GM19452 (cell line): ENCODE measurements at regions not wholly inside any gene's neighbourhood (a gene's known extent, or its start where the extent isn't known, plus 50 kb on each side); places are given as distances from the start of the nearest gene placed in this dataset.

Experiments used
- ATAC-seq: cut with Tn5 transposase; IDR thresholded peaks from one replicate; pipeline ENCODE4 v1.9.1; 2021; ENCODE audit not compliant: unreplicated experiment

- no peak for ATAC-seq
Measured at GRCh38 chr13:89751432-89751930, 1596.0 kb upstream of the MIR17HG start.

GRCh38 chr13:89752394-89752793 is 1595.1 kb upstream of the MIR17HG start:
- no peak for ATAC-seq

DNA sequence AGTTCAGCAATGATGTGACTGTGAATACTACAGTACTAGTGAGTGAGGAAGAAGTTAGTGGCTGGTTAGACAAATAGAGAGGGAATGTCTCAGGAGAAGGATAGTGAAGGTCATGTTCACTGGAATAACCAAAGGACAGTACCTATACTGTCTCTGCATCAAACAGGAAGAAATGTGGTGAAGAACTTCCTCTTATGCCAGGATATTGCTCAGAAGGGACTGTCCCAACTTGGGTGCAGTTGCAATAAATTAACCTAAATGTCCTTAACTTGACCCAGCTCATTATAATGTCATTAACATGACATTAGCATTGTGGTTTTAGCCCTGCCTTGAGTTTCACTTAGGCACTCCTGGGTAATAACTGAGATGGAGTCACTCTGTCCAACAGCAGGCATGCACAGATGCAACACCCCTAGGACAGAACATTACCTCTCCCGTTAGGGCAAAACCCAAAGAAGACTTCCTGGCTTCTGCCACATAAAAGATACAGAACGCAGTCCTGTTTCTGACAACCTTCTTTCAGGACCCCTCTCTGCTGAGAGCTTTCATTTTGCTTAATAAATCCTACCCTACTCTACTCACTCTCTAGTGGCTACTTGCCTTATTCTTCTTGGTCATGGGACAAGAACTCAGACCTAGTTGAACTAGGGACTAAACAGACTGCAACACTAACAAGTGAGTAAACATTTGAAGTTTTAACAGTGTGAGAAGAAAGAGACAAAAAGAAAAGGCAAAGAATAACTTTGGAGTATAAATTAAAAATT is 1591.6 kb upstream of the MIR17HG start:
- ATAC-seq: no peak

- no peak for ATAC-seq
Measured at GRCh38 chr13:89763005-89763404, 1584.5 kb upstream of the MIR17HG start.

- no peak for ATAC-seq
Measured at GRCh38 chr13:89783221-89783755, 1564.2 kb upstream of the MIR17HG start.

GRCh38 chr13:89784161-89784809 is 1563.2 kb upstream of the MIR17HG start:
- no peak for ATAC-seq

- no peak for ATAC-seq
Measured at GRCh38 chr13:89786531-89786930, 1561.0 kb upstream of the MIR17HG start.

- ATAC-seq: no peak
Measured at GRCh38 chr13:89790696-89791095, 1556.8 kb upstream of the MIR17HG start.

- ATAC-seq: no peak
Measured at GRCh38 chr13:89791971-89792630, 1555.4 kb upstream of the MIR17HG start.

GRCh38 chr13:89796196-89796595 is 1551.3 kb upstream of the MIR17HG start:
- ATAC-seq: no peak

DNA sequence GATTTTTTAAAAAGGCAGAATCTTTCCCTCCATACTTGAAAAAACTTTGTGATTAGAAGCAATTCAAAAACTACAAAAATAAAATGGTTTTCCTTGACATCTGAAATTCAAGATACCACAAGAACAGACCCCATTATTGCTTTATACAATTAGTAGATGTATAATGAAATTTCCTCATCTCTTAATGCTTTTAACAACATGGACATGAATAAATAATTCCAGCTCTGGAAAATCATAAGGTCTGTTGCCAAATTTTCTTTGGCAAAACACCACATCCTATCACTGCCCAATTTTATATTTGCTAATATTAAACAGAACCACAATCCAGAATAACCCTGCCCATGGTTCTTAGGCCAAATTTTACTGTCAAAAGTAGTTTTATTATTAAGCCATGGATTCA is 1543.6 kb upstream of the MIR17HG start:
- ATAC-seq: no peak

DNA sequence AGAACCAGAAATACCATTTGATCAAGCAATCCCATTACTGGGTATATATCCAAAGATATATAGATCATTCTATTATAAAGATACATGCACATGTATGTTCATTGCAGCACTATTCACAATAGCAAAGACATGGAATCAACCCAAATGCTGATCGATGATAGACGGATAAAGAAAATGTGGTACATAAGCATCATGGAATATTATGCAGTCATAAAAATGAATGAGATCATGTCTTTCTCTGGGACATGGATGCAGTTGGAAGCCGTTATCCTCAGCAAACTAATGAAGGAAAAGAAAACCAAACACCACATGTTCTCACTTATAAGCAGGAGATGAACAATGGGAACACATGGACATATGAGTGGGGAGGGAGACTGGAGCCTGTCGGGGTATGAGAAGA is 1540.9 kb upstream of the MIR17HG start:
- ATAC-seq: no peak

DNA sequence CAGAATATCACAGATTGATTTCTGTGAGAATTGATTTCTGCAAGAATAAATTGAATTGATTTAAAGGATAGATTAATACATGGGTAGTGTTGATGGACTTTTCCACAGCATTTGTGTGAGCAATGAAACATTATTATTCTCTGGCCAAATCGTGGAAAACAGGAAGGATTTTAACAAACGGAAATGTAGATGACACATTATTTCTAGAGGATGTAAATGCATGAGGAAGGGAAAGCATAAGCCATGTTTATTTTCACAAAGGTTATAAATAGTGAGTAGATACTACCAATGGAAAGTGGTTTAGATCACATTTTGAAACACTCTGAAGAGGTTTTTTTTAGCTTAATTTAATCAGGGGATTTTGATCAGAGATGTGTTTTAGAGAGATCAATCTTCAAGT is 1534.6 kb upstream of the MIR17HG start:
- no peak for ATAC-seq

DNA sequence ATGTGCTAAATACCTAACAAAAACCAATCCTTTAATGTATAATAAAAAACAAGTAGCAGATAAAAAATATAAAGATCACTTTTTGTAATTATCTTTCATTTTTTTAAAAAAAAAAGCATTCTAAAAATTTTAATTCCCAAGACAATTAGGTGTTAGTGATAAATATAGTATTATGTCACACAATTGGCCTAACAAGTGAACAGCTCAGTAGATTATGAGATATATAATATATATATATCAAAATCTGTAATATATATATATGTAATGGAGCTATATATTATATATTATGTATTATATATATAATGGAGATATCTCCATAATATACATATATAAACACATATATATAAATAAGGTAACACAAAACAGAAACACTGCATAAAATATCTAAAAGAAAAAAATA is 1531.1 kb upstream of the MIR17HG start:
- ATAC-seq: no peak

DNA sequence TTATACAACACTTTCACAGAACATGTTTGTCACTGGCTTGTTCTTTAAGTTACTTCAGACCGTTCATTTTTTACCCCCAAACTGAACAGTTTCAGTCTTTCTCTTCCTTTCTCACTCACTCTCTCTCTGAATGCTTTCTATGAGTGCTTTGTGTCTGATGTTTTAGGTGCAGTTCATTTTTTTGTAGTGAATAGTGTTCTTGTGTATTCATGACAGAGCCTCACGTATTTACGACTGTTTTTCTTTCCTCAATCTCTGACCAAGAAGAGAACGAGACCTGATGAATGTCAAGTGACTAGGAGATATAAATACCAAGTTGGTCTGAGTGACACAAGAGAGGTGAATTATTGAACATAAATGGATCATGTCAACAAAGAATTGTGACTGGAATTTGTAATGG is 1525.0 kb upstream of the MIR17HG start:
- ATAC-seq: no peak

- ATAC-seq: no peak
Measured at GRCh38 chr13:89827552-89827951, 1519.9 kb upstream of the MIR17HG start.

- no peak for ATAC-seq
Measured at GRCh38 chr13:89828506-89828905, 1519.0 kb upstream of the MIR17HG start.

GRCh38 chr13:89831157-89831556 is 1516.3 kb upstream of the MIR17HG start:
- no peak for ATAC-seq

- no peak for ATAC-seq
Measured at GRCh38 chr13:89832827-89833226, 1514.7 kb upstream of the MIR17HG start.

DNA sequence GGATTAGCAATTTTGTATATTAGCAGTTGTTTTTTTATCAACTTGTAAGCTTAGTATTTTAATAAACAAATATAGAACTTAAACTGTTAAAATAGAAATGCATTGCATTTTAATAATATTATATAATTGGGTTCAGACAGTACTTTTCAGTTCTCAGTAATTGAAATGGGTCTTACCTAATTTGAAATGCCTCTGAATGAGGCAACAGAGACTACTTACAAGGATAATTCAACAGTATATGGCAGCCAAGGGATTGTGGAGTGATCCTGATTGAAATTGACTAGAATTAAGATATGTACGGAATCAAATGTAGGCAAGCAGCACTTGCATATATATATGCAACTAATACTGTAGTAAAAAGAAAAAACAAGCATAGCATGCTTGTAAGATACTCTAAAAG is 1503.9 kb upstream of the MIR17HG start:
- ATAC-seq: no peak

DNA sequence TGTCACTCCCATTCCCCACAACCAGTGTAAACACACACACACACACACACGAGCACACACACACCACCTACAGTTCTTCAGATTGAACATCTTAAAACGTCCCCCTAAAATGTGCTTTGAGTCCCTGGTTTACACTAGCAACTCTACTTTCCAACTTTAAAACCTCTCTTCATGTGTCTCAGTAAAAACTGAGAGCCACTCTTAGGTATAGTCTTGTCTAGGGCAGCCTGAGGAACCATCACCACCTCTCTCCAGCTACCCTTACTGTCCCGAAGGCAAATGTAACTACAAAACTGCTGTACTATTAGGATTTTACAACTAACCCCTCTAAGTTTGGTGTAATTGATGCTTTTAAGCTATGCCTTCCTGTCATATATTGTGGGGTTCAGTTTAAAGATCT is 1501.6 kb upstream of the MIR17HG start:
- ATAC-seq: no peak
